PC-3 (cell line): ENCODE measurements at regions not wholly inside any gene's neighbourhood (a gene's known extent, or its start where the extent isn't known, plus 50 kb on each side); places are given as distances from the start of the nearest gene placed in this dataset.

Experiments
- CTCF ChIP-seq: fragments of 300-600 bp; sonication (generic); conservative IDR thresholded peaks from 2 replicates; pipeline ENCODE4 v1.5.1; 2017; ENCODE audit warnings: antibody characterized with exemption, low read depth, mild to moderate bottlenecking, low read length
- EZH2 ChIP-seq: fragments of 300-600 bp; sonication (generic); IDR thresholded peaks from one replicate; pipeline ENCODE4 v1.6.1; 2017; ENCODE audit warnings: antibody characterized with exemption, mild to moderate bottlenecking, low read length; ENCODE audit not compliant: unreplicated experiment
- EZH2phosphoT487 ChIP-seq: fragments of 300-600 bp; sonication (generic); IDR thresholded peaks from 2 replicates; pipeline ENCODE4 v1.6.1; 2018; ENCODE audit warnings: mild to moderate bottlenecking, antibody characterized with exemption, low read length, borderline replicate concordance

GRCh38 chr1:194033646-194034045 is 847.2 kb upstream of the B3GALT2 start:
- TF ChIP-seq CTCF (no peak), EZH2 (no peak), EZH2phosphoT487 (no peak)
